Activated CD4-positive, alpha-beta T cell treated with anti-CD3 and anti-CD28 coated beads, Interleukin-2, amount 10 ng/mL, durations not matched to agents 24 days and 14 days (primary cell): ENCODE measurements at regions not wholly inside any gene's neighbourhood (a gene's known extent, or its start where the extent isn't known, plus 50 kb on each side); places are given as distances from the start of the nearest gene placed in this dataset.

Experiments
- DNase-seq: peaks from one replicate; pipeline ENCODE4 v3.0.0; 2022
- H3K27ac Mint-ChIP-seq: one replicate; pipeline ENCODE4 v1.8.0; 2022; ENCODE audit warnings: mild to moderate bottlenecking, mixed read lengths
- H3K27me3 Mint-ChIP-seq: one replicate; pipeline ENCODE4 v1.8.0; 2022; ENCODE audit warnings: mixed read lengths
- H3K36me3 Mint-ChIP-seq: one replicate; pipeline ENCODE4 v1.8.0; 2022; ENCODE audit warnings: low read depth, mild to moderate bottlenecking, mixed read lengths
- H3K4me1 Mint-ChIP-seq: one replicate; pipeline ENCODE4 v1.8.0; 2021; ENCODE audit warnings: mixed read lengths
- H3K4me3 Mint-ChIP-seq: one replicate; pipeline ENCODE4 v1.8.0; 2022; ENCODE audit warnings: mild to moderate bottlenecking, moderate library complexity, mixed read lengths
- H3K9me3 Mint-ChIP-seq: one replicate; pipeline ENCODE4 v1.8.0; 2021; ENCODE audit warnings: mixed read lengths
- intact Hi-C: fragments of 100-400 bp; cut with micrococcal nuclease; formaldehyde crosslinking; loops from one replicate; pipeline ENCODE4 v1.15.1; 2023

DNA sequence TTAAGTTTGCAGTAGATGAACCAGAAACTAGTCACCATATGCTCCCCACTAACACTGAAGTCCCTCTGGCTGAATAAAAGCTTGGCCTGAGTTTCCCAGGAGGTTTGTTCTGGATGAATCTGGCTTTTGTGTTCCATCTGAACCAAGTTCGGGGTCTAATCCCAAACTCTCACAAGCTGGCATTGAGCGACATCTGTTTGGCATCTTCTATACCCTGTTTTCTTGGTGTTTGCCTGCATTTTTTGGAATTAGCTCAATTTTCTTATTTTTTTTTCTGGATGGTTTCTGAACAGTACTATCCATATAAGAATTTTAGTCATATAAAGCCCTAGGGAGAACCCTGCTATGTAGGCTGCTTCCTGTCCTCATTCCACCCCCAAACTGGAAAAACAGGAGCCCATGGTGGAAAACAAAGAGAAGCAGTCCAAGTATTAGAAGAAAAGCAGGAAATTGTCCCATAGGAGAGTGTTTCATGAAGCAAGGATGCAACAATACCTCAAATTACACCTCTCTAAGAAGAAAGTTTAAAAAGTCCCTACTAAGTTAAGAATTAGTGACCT is 737.1 kb downstream of the DHX35 start:
- Mint-ChIP-seq H3K27ac (no peak overlapping the region), H3K4me3 (no peak overlapping the region), H3K4me1 (no peaks in the 10 kb centered on the region), H3K36me3 (no peaks in the 10 kb centered on the region), H3K27me3 (no peaks in the 10 kb centered on the region), H3K9me3 (no peaks in the 10 kb centered on the region)
- no peak for DNase-seq
- intact Hi-C loops: no loop called here

DNA sequence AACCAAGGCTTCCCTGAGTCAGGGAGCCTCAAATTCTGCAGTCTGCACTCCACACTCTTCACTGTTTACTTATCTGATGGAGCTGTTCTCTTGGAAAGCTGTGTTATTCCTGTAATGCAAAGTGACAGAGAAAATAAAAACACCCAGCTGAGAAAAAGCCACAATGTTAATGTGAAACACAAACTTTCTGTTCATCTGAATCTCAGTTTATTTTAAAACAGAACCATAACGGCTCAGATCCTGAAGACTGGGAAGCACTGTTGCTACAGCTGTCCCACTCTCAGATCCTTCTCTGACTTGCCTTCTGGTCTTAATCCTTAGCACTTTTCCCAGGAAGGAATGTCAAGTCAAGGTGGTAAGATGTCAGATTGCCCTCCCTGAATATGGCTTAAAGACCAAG is 736.6 kb downstream of the DHX35 start:
- intact Hi-C loops: no loop called here
- Mint-ChIP-seq H3K36me3 (no peaks in the 10 kb centered on the region), H3K9me3 (no peaks in the 10 kb centered on the region), H3K4me3 (no peak overlapping the region), H3K27ac (no peak overlapping the region), H3K27me3 (no peaks in the 10 kb centered on the region), H3K4me1 (no peaks in the 10 kb centered on the region)
- no peak for DNase-seq

DNA sequence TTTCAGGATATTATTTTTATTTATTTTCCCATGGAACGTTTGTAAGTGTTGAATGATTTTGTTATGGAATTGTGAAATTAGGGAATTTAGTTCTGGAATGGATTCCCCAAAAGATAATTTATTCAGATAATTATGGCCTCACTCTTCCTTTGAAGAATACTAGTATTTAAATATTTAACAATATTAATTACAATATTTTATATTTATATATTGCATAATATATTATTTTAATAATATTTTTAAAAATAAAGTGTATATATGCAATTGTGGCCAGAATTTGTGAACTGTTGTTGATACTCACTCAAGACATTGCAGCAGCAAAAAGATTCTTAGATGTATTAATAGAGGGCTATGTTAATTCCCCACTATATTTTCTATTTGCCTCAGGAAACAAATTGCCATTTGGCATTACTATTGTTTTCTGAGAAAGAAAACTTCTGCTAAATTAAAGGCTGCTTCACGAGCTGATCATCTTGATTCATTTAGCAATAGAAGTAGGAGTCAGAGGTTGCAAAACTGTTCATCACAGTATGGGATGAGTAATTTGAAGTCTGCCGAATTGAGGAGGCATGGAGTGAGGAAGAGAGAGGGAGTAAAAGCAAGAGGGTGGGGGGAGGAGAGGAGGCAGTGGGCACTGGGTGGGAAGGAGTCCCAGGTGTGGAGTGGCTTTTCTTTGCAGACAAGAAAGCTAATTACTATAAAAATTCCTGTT is 729.2 kb downstream of the DHX35 start:
- Mint-ChIP-seq H3K4me3 (no peak overlapping the region), H3K9me3 (no peaks in the 10 kb centered on the region), H3K27ac (no peak overlapping the region), H3K36me3 (no peaks in the 10 kb centered on the region), H3K4me1 (no peaks in the 10 kb centered on the region), H3K27me3 (no peaks in the 10 kb centered on the region)
- no peak for DNase-seq
- intact Hi-C loops: no loop called here

DNA sequence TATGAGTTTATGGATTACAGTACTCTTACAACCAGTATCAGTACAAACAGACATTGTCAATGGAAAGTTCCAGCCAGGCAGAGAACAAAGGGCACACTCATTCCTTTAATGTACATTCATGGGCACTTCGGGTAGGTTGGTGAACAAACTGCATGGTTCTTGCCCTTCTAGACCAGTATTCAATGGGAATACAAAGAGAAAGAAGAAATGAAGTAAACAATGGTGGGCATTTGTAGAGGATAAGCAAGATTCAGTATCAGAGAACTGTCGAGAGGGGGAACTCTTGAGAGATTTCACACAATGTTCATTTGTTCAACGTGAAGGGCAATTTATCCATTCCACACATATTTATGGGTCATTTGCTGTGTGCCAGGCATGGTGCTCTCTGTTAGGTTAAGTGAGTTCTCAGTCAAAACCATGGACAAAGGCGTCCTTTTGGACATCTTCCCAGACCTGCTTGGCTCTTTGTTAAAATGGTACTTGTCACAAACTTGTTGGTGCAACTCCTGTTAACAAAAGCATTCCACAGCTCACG is 714.8 kb downstream of the DHX35 start:
- intact Hi-C loops: no loop called here
- H3K27ac Mint-ChIP-seq: no peak overlapping the region
- H3K4me1 Mint-ChIP-seq: no peaks in the 10 kb centered on the region
- no peak for DNase-seq
- no peaks in the 10 kb centered on the region for H3K36me3 Mint-ChIP-seq
- no peaks in the 10 kb centered on the region for H3K9me3 Mint-ChIP-seq
- H3K27me3 Mint-ChIP-seq: no peaks in the 10 kb centered on the region
- H3K4me3 Mint-ChIP-seq: no peak overlapping the region

DNA sequence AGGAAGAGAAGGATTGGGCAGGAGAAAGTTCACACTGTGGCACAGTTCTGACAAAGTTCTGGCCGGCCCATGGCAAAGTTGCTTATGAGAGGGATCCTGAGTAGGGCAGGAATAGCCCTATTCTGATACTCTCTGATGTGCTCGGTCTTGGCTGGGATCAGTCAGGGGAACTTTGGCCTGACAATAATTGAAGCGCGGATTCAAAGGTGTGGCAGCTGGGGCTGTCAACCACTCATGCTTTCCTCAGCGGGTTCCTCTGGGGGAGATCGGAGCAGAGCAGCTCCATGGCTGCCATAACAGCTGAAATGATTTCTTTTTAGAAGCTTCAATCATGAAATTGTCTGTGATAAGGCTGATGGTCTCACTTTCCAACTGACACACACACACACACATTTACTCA is 714.1 kb downstream of the DHX35 start:
- H3K4me1 Mint-ChIP-seq: no peaks in the 10 kb centered on the region
- DNase-seq: no peak
- intact Hi-C loops: no loop called here
- H3K36me3 Mint-ChIP-seq: no peaks in the 10 kb centered on the region
- H3K4me3 Mint-ChIP-seq: no peak overlapping the region
- H3K27me3 Mint-ChIP-seq: no peaks in the 10 kb centered on the region
- H3K27ac Mint-ChIP-seq: no peak overlapping the region
- no peaks in the 10 kb centered on the region for H3K9me3 Mint-ChIP-seq

DNA sequence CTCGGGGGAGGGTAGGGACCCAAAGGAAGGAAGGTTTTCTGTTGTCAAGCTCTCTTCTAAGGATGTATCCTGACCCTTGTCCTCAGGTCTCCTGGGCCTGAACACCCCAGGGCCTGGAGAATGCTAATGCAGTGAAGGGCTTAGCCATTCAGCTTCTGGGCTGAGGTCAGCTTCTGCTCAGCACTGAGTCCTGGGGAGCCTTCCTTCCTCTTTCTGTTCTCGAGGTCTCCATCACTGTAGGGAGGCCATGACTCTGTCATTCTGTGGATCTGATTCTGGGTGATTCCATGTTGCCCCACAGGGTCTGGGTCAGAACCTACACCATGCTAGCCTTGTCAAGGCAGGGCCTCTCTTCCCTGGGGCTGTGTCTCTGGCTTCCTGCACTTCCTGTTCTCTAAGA is 712.7 kb downstream of the DHX35 start:
- Mint-ChIP-seq H3K27ac (no peak overlapping the region), H3K4me1 (no peaks in the 10 kb centered on the region), H3K9me3 (no peaks in the 10 kb centered on the region), H3K4me3 (no peak overlapping the region), H3K27me3 (no peaks in the 10 kb centered on the region), H3K36me3 (no peaks in the 10 kb centered on the region)
- DNase-seq: no peak
- intact Hi-C loops: no loop called here

DNA sequence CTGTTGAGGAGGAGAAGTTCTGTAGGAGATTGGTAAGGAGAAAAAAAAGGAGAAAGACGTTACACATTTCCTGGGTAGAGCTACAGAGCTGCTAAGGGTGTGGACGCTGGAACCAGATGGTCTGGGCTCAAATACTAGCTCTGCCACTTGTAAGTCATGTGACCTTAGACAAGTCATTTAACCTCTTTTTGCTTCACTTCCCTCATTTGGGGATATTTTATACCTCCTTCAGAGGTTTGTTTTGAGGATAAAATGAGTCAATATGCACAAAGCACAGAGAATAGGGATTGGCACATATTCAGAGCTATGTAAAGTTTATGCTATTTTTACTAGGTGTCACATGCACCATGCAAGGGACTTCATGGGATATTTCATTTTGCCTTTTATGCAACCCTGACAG is 708.8 kb downstream of the DHX35 start:
- Mint-ChIP-seq H3K36me3 (no peaks in the 10 kb centered on the region), H3K4me3 (no peak overlapping the region), H3K27ac (no peak overlapping the region), H3K27me3 (no peaks in the 10 kb centered on the region), H3K4me1 (no peaks in the 10 kb centered on the region), H3K9me3 (no peaks in the 10 kb centered on the region)
- intact Hi-C loops: no loop called here
- DNase-seq: no peak

DNA sequence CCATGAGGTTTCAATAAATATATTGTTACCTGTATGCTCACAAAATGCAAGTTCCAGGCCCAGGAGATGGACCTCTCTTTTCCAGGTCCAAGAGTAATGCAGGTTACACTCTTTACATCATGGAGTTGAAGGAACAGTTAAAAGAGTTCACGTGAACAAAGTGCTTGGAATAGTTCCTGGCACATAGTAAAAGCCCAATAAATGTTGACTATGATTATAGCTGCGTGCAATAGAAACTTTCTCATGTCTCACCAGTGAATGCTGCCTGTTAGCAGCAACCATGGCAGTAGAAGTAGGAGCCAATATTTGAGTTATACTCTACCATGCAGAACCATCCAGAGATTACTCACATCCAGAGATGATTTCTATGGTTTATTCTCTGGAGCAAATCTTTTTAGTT is 707.5 kb downstream of the DHX35 start:
- Mint-ChIP-seq H3K36me3 (no peaks in the 10 kb centered on the region), H3K27me3 (no peaks in the 10 kb centered on the region), H3K4me1 (no peaks in the 10 kb centered on the region), H3K27ac (no peak overlapping the region), H3K4me3 (no peak overlapping the region), H3K9me3 (no peaks in the 10 kb centered on the region)
- intact Hi-C loops: no loop called here
- no peak for DNase-seq

DNA sequence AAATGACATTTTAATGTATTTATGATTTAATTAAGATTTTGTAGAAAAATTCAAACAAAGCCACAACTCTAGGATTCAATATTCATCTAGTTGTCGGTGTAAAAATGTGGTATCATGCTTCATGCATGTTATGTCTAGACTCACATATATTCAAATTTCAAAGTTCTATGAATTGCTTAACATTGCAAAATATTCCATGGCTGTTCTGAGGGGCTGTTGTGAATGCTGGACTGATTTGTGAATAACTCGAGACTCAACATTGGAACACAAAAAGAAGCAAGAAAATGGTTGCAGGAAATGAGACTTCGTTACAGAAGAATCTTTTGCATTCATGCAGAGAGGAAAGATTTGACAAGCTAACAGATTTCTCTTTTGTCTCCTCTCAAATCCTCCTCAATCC is 705.9 kb downstream of the DHX35 start:
- DNase-seq: no peak
- no peaks in the 10 kb centered on the region for H3K4me1 Mint-ChIP-seq
- no peaks in the 10 kb centered on the region for H3K9me3 Mint-ChIP-seq
- H3K4me3 Mint-ChIP-seq: no peak overlapping the region
- no peaks in the 10 kb centered on the region for H3K27me3 Mint-ChIP-seq
- no peaks in the 10 kb centered on the region for H3K36me3 Mint-ChIP-seq
- intact Hi-C loops: no loop called here
- H3K27ac Mint-ChIP-seq: no peak overlapping the region

DNA sequence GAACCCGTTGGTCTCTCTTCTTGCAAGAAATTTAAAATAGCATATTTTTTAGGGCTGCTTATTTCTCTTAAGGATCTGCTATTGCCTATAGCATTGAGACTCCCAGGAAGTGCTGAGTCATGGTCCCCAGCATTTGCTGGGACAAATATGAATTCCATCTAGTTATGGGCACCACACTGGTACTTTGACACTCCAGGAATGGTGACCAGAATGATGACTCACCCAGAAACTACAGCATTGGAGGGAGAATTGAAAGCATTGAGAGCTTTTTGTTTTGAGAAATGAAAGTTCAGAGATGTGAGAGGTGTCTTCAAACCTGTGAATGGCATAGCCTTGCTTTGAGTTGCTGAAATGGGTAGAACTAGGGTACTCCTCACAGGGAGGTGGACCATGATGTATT is 699.7 kb downstream of the DHX35 start:
- no peaks in the 10 kb centered on the region for H3K27me3 Mint-ChIP-seq
- peaks cover 8% of the 10 kb centered on the region for H3K9me3 Mint-ChIP-seq
- H3K4me3 Mint-ChIP-seq: no peak overlapping the region
- no peaks in the 10 kb centered on the region for H3K36me3 Mint-ChIP-seq
- H3K4me1 Mint-ChIP-seq: no peaks in the 10 kb centered on the region
- no peak for DNase-seq
- intact Hi-C loops: no loop called here
- H3K27ac Mint-ChIP-seq: no peak overlapping the region

DNA sequence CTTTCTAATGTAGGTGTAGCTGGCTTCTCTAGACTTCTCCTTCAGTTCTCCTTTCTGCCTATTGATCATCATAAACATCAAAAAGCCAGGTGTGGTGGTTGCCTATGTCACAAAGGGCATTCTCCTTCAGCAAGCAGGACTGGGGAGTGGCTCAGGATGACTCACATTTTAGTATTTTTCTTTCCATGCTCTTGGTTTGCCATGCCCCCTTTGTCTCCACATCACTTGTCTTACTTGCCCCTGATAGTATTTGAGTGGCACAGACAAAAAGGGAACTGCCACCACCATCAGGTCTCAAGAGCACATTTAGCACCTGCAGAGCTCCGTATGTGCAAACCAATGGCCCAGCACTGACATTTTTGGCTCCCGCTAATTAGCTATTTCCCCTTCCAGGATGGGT is 698.8 kb downstream of the DHX35 start:
- H3K36me3 Mint-ChIP-seq: no peaks in the 10 kb centered on the region
- no peak for DNase-seq
- no peaks in the 10 kb centered on the region for H3K4me1 Mint-ChIP-seq
- H3K4me3 Mint-ChIP-seq: no peak overlapping the region
- intact Hi-C loops: no loop called here
- H3K27me3 Mint-ChIP-seq: no peaks in the 10 kb centered on the region
- no peak overlapping the region for H3K27ac Mint-ChIP-seq
- peaks cover 8% of the 10 kb centered on the region for H3K9me3 Mint-ChIP-seq

DNA sequence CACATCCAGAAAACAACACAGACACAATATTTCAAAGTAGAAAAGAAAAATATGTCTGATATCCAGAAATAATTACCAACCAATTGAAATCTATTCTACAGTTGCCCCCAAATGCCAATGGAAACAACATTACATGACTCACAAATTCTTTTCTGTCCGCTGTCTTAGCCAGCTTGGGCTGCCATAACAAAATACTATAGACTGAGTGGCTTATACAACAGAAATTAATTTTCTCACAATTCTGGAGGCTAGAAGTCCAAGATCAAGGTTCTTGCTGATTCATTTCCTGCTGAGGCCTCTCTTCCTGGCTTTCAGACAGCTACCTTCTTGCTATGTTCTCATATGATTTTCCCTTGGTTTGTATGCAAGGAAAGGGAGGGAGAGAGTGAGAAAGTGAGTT is 698.1 kb downstream of the DHX35 start:
- Mint-ChIP-seq H3K27me3 (no peaks in the 10 kb centered on the region), H3K36me3 (no peaks in the 10 kb centered on the region), H3K27ac (no peak overlapping the region), H3K9me3 (peaks cover 8% of the 10 kb centered on the region), H3K4me3 (no peak overlapping the region), H3K4me1 (no peaks in the 10 kb centered on the region)
- no peak for DNase-seq
- intact Hi-C loops: no loop called here

DNA sequence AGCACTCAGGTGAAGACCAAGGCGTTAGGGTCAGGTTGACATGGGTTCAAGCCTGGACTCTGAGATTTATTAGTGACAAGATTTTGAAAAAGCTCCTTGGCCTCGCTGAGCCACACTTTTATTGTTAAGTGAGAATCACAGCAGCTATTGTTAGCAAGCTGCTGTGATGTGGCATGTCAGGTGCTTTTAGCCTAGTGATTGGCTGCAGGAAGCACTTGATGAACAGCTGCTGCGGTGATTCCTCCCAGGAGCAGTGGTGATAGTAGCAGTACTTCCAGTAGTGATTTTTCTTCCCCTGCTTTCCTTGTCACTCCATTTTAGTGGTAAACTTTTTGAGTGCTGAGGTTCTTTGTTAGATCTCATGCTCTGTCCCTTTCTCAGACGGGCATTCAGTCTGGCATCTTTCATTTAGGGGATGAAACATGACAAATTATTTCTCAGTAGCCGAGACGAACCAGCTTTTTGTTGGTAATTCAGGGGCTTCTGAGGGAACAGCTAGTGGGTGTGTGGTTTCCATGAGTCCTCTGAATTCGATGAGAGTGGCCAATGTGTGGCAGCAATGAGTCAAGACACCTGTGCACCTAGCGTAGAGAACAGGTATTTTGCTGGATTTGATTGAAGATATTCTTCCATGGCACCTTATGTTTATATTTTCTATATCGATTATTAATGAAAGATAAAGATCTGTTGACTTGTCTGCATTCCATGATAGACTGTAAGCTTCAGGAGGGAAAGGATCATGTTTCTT is 696.7 kb downstream of the DHX35 start:
- no peaks in the 10 kb centered on the region for H3K27me3 Mint-ChIP-seq

DNA sequence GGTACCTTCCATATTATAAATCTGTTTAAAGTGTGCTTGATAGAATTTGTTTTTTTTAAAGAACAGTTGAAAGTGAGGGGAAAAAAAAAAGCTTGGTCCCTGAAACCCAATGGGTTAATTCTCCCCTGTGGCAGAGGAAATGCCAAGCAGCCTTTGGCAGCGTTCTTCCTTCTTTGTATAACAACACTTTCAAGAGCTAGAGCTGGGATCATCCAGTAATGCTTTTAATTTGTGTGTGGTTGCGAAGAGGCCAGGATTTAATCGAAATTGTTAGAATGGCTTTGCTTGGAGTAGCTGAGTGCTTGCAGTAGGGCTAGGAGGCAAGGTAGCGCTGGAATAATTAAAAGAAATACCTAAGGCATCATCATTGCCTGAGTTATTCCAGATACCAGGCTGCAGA is 692.0 kb downstream of the DHX35 start:
- H3K36me3 Mint-ChIP-seq: no peaks in the 10 kb centered on the region
- H3K27me3 Mint-ChIP-seq: no peaks in the 10 kb centered on the region
- no peak for DNase-seq
- no peak overlapping the region for H3K4me3 Mint-ChIP-seq
- H3K9me3 Mint-ChIP-seq: no peaks in the 10 kb centered on the region
- intact Hi-C loops: no loop called here
- H3K27ac Mint-ChIP-seq: no peak overlapping the region
- no peaks in the 10 kb centered on the region for H3K4me1 Mint-ChIP-seq

More for the DNA sequence above, 696.7 kb downstream of the DHX35 start:
- Mint-ChIP-seq H3K27ac (no peak overlapping the region), H3K4me3 (no peak overlapping the region), H3K9me3 (peaks cover 8% of the 10 kb centered on the region), H3K36me3 (no peaks in the 10 kb centered on the region), H3K4me1 (no peaks in the 10 kb centered on the region)
- DNase-seq: no peak
- intact Hi-C loops: no loop called here
